Urinary bladder (tissue), 3 donors: ENCODE measurements at regions not wholly inside any gene's neighbourhood (a gene's known extent, or its start where the extent isn't known, plus 50 kb on each side); places are given as distances from the start of the nearest gene placed in this dataset.

Experiments used
- DNase-seq: peaks from one replicate; pipeline ENCODE4 v3.0.0-alpha.2; 2015; ENCODE audit errors: extremely low spot score
- H3K27ac ChIP-seq: one replicate; pipeline ENCODE4 v1.5.1; 2013; ENCODE audit warnings: low read depth, mild to moderate bottlenecking, moderate library complexity
- H3K36me3 ChIP-seq: one replicate; pipeline ENCODE4 v1.6.1; 2013; ENCODE audit warnings: mild to moderate bottlenecking, moderate library complexity; ENCODE audit not compliant: insufficient read depth
- H3K4me1 ChIP-seq: one replicate; pipeline ENCODE4 v1.6.1; 2013; ENCODE audit warnings: mild to moderate bottlenecking, moderate library complexity; ENCODE audit not compliant: insufficient read depth
- H3K4me3 ChIP-seq: one replicate; pipeline ENCODE4 v1.5.1; 2013; ENCODE audit warnings: low read depth, low read length
- WGBS: extraction: QIAGEN DNeasy Blood & Tissue Kit; methylation state at CpG from one replicate; pipeline ENCODE4 v1.1.7; 2013; 5-methylcytosine and 5-hydroxymethylcytosine counted together
- donor health status: healthy with polysubstance abuse.
- donor health status: healthy.

GRCh38 chr11:26028393-26028911 lies 303.5 kb upstream of the ANO3 start:
- Histone ChIP-seq H3K27ac (no peak overlapping the region), H3K4me1 (no peaks in the 10 kb centered on the region), H3K36me3 (no peaks in the 10 kb centered on the region), H3K4me3 (no peak overlapping the region)
- no peak for DNase-seq
- 30% methylated on average over 2 of the region's 2 CpGs for WGBS

- WGBS, result 88% methylated on average over 3 of the region's 3 CpGs
- H3K36me3 ChIP-seq, result no peaks in the 10 kb centered on the region
- DNase-seq, result no peak
- H3K4me3 ChIP-seq, result no peak overlapping the region
- no peak overlapping the region for H3K27ac ChIP-seq
- no peaks in the 10 kb centered on the region for H3K4me1 ChIP-seq
These were observed 301.5 kb upstream of the ANO3 start for GRCh38 chr11:26030399-26030798.

- DNase-seq, result no peak
- Histone ChIP-seq H3K36me3 (no peaks in the 10 kb centered on the region), H3K4me3 (no peak overlapping the region), H3K27ac (no peak overlapping the region), H3K4me1 (no peaks in the 10 kb centered on the region)
- WGBS, result 16% methylated on average over 2 of the region's 2 CpGs
These were observed 299.7 kb upstream of the ANO3 start for GRCh38 chr11:26032241-26032640.

GRCh38 chr11:26035696-26036095 lies 296.2 kb upstream of the ANO3 start:
- WGBS, result 74% methylated on average over 6 of the region's 6 CpGs
- no peaks in the 10 kb centered on the region for H3K36me3 ChIP-seq
- DNase-seq, result no peak
- no peak overlapping the region for H3K4me3 ChIP-seq
- no peak overlapping the region for H3K27ac ChIP-seq
- H3K4me1 ChIP-seq, result no peaks in the 10 kb centered on the region

GRCh38 chr11:26037716-26038115 lies 294.2 kb upstream of the ANO3 start:
- Histone ChIP-seq H3K36me3 (no peaks in the 10 kb centered on the region), H3K4me3 (no peak overlapping the region), H3K27ac (no peak overlapping the region), H3K4me1 (no peaks in the 10 kb centered on the region)
- 94% methylated on average over 2 of the region's 2 CpGs for WGBS
- DNase-seq, result no peak

GRCh38 chr11:26040339-26040738 lies 291.6 kb upstream of the ANO3 start:
- Histone ChIP-seq H3K4me1 (no peaks in the 10 kb centered on the region), H3K27ac (no peak overlapping the region), H3K4me3 (no peak overlapping the region), H3K36me3 (no peaks in the 10 kb centered on the region)
- DNase-seq, result no peak
- 66% methylated on average over 3 of the region's 3 CpGs for WGBS

- Histone ChIP-seq H3K4me1 (no peaks in the 10 kb centered on the region), H3K4me3 (no peak overlapping the region), H3K36me3 (no peaks in the 10 kb centered on the region), H3K27ac (no peak overlapping the region)
- 93% methylated on average over 7 of the region's 7 CpGs for WGBS
- no peak for DNase-seq
These were observed 289.8 kb upstream of the ANO3 start for GRCh38 chr11:26042113-26042512.

GRCh38 chr11:26043665-26044064 lies 288.3 kb upstream of the ANO3 start:
- 87% methylated on average over 1 of the region's 1 CpG for WGBS
- no peaks in the 10 kb centered on the region for H3K4me1 ChIP-seq
- no peaks in the 10 kb centered on the region for H3K36me3 ChIP-seq
- H3K4me3 ChIP-seq, result no peak overlapping the region
- DNase-seq, result no peak
- no peak overlapping the region for H3K27ac ChIP-seq

GRCh38 chr11:26044389-26044788 lies 287.5 kb upstream of the ANO3 start:
- 87% methylated on average over 1 of the region's 1 CpG for WGBS
- DNase-seq, result no peak
- no peaks in the 10 kb centered on the region for H3K36me3 ChIP-seq
- no peak overlapping the region for H3K27ac ChIP-seq
- H3K4me1 ChIP-seq, result no peaks in the 10 kb centered on the region
- no peak overlapping the region for H3K4me3 ChIP-seq

- H3K36me3 ChIP-seq, result no peaks in the 10 kb centered on the region
- no peak overlapping the region for H3K27ac ChIP-seq
- H3K4me1 ChIP-seq, result no peaks in the 10 kb centered on the region
- DNase-seq, result no peak
- H3K4me3 ChIP-seq, result no peak overlapping the region
These were observed 286.8 kb upstream of the ANO3 start for GRCh38 chr11:26045082-26045481.

GRCh38 chr11:26048271-26048670 lies 283.7 kb upstream of the ANO3 start:
- Histone ChIP-seq H3K27ac (no peak overlapping the region), H3K36me3 (no peaks in the 10 kb centered on the region), H3K4me3 (no peak overlapping the region), H3K4me1 (no peaks in the 10 kb centered on the region)
- WGBS, result 88% methylated on average over 3 of the region's 3 CpGs
- DNase-seq, result no peak

- 56% methylated on average over 1 of the region's 1 CpG for WGBS
- Histone ChIP-seq H3K36me3 (no peaks in the 10 kb centered on the region), H3K4me1 (no peaks in the 10 kb centered on the region), H3K27ac (no peak overlapping the region), H3K4me3 (no peak overlapping the region)
- no peak for DNase-seq
These were observed 278.0 kb upstream of the ANO3 start for GRCh38 chr11:26053966-26054365.

- Histone ChIP-seq H3K36me3 (no peaks in the 10 kb centered on the region), H3K4me3 (no peak overlapping the region), H3K27ac (no peak overlapping the region), H3K4me1 (no peaks in the 10 kb centered on the region)
- WGBS, result 31% methylated on average over 1 of the region's 1 CpG
- DNase-seq, result no peak
These were observed 269.3 kb upstream of the ANO3 start for GRCh38 chr11:26062660-26063059.

GRCh38 chr11:26063915-26064314 lies 268.0 kb upstream of the ANO3 start:
- no peak for DNase-seq
- Histone ChIP-seq H3K4me1 (no peaks in the 10 kb centered on the region), H3K36me3 (no peaks in the 10 kb centered on the region), H3K27ac (no peak overlapping the region), H3K4me3 (no peak overlapping the region)

- H3K4me3 ChIP-seq, result no peak overlapping the region
- no peaks in the 10 kb centered on the region for H3K36me3 ChIP-seq
- H3K27ac ChIP-seq, result no peak overlapping the region
- WGBS, result 49% methylated on average over 1 of the region's 1 CpG
- DNase-seq, result no peak
- no peaks in the 10 kb centered on the region for H3K4me1 ChIP-seq
These were observed 266.0 kb upstream of the ANO3 start for GRCh38 chr11:26065944-26066343.
